Mesenchymal stem cell (in vitro differentiated cells and primary cell): ENCODE measurements at regions not wholly inside any gene's neighbourhood (a gene's known extent, or its start where the extent isn't known, plus 50 kb on each side); places are given as distances from the start of the nearest gene placed in this dataset.

ENCODE experiments used
- DNase-seq: peaks from one replicate; pipeline ENCODE4 v3.0.0-alpha.2; 2013
- H2AFZ ChIP-seq: one replicate; pipeline ENCODE4 v1.6.1; 2013; ENCODE audit warnings: low read depth, mild to moderate bottlenecking, control low read depth, inconsistent platforms, low read length, moderate library complexity
- H2AK5ac ChIP-seq: 2 replicates; pipeline ENCODE4 v1.6.1; 2013; ENCODE audit warnings: low read length, moderate library complexity, mild to moderate bottlenecking, inconsistent platforms; ENCODE audit not compliant: severe bottlenecking
- H2BK120ac ChIP-seq: one replicate; pipeline ENCODE4 v1.6.1; 2013; ENCODE audit warnings: low read depth, mild to moderate bottlenecking, inconsistent platforms, low read length, moderate library complexity
- H2BK12ac ChIP-seq, 2 experiments: one replicate each; pipeline ENCODE4 v1.6.1; 2013; ENCODE audit warnings: inconsistent platforms in 2 of 2, low read length in 2 of 2, mild to moderate bottlenecking in 2 of 2, moderate library complexity in 2 of 2, control low read depth in 1 of 2
- H2BK15ac ChIP-seq: one replicate; pipeline ENCODE4 v1.6.1; 2013; ENCODE audit warnings: mild to moderate bottlenecking, low read depth, inconsistent platforms; ENCODE audit not compliant: poor library complexity, severe bottlenecking
- H2BK5ac ChIP-seq: 2 replicates; pipeline ENCODE4 v1.6.1; 2013; ENCODE audit warnings: low read depth, mild to moderate bottlenecking, low read length, control low read depth, inconsistent platforms; ENCODE audit not compliant: poor library complexity, severe bottlenecking
- H3K14ac ChIP-seq, 2 experiments: one replicate each; pipeline ENCODE4 v1.6.1; 2013; ENCODE audit warnings: inconsistent platforms in 2 of 2, low read length in 2 of 2, control low read depth in 1 of 2, mild to moderate bottlenecking in 1 of 2, moderate library complexity in 1 of 2
- H3K18ac ChIP-seq, 2 experiments: one replicate each; pipeline ENCODE4 v1.6.1; 2013; ENCODE audit warnings: inconsistent platforms in 2 of 2, low read length in 2 of 2, control low read depth in 1 of 2, low read depth in 1 of 2, mild to moderate bottlenecking in 1 of 2
- H3K23ac ChIP-seq, 2 experiments: one replicate each; pipeline ENCODE4 v1.6.1; 2013; ENCODE audit warnings: inconsistent platforms in 2 of 2, low read length in 2 of 2, mild to moderate bottlenecking in 2 of 2, moderate library complexity in 2 of 2, control low read depth in 1 of 2
- H3K27ac ChIP-seq: 2 replicates; pipeline ENCODE4 v1.5.1; 2013; ENCODE audit warnings: mild to moderate bottlenecking, moderate library complexity, low read length, control low read depth, inconsistent platforms; ENCODE audit not compliant: poor library complexity, severe bottlenecking
- H3K27me3 ChIP-seq, 2 experiments: 2 replicates each; pipeline versions ENCODE4 v1.6.1 to v1.7.0; 2013; ENCODE audit warnings: low read length in 2 of 2, mild to moderate bottlenecking in 2 of 2, moderate library complexity in 2 of 2, control low read depth in 1 of 2, inconsistent platforms in 1 of 2; ENCODE audit not compliant: control insufficient read depth in 1 of 2, insufficient read depth in 1 of 2
- H3K36me3 ChIP-seq, 2 experiments: 2 replicates each; pipeline versions ENCODE4 v1.6.1 to v1.7.0; 2013; ENCODE audit warnings: low read length in 2 of 2, control low read depth in 1 of 2, inconsistent platforms in 1 of 2, low read depth in 1 of 2, mild to moderate bottlenecking in 1 of 2; ENCODE audit not compliant: insufficient read depth in 2 of 2, control insufficient read depth in 1 of 2
- H3K4ac ChIP-seq, 2 experiments: one replicate each; pipeline ENCODE4 v1.6.1; 2013; ENCODE audit warnings: inconsistent platforms in 2 of 2, low read length in 2 of 2, mild to moderate bottlenecking in 2 of 2, moderate library complexity in 2 of 2, control low read depth in 1 of 2, low read depth in 1 of 2
- H3K4me1 ChIP-seq: 2 replicates; pipeline ENCODE4 v1.6.1; 2013; ENCODE audit warnings: low read depth, low read length, control low read depth; ENCODE audit not compliant: control insufficient read depth, insufficient read depth
- H3K4me2 ChIP-seq: 2 replicates; pipeline ENCODE4 v1.6.1; 2013; ENCODE audit warnings: low read length, mild to moderate bottlenecking, inconsistent platforms; ENCODE audit not compliant: poor library complexity, severe bottlenecking
- H3K4me3 ChIP-seq, 2 experiments: 2 replicates each; pipeline versions ENCODE4 v1.5.1 to v1.7.0; 2013; ENCODE audit warnings: low read length in 2 of 2, mild to moderate bottlenecking in 2 of 2, control low read depth in 1 of 2, low read depth in 1 of 2; ENCODE audit not compliant: insufficient read depth in 1 of 2
- H3K79me1 ChIP-seq: replicated peaks from 2 replicates; pipeline ENCODE4 v1.6.1; 2013; ENCODE audit warnings: mild to moderate bottlenecking, control low read depth, low read length, inconsistent platforms; ENCODE audit not compliant: poor library complexity, severe bottlenecking
- H3K9ac ChIP-seq: 2 replicates; pipeline ENCODE4 v1.7.0; 2013; ENCODE audit warnings: mild to moderate bottlenecking, low read length, moderate library complexity
- H3K9me3 ChIP-seq: 2 replicates; pipeline ENCODE4 v1.7.0; 2013; ENCODE audit warnings: mild to moderate bottlenecking, low read length; ENCODE audit not compliant: control insufficient read depth
- H4K8ac ChIP-seq: one replicate; pipeline ENCODE4 v1.6.1; 2013; ENCODE audit warnings: inconsistent platforms, mild to moderate bottlenecking, low read length, moderate library complexity
- H4K91ac ChIP-seq: one replicate; pipeline ENCODE4 v1.6.1; 2013; ENCODE audit warnings: mild to moderate bottlenecking, low read length, inconsistent platforms
- WGBS: methylation state at CpG from one replicate; pipeline ENCODE4 v1.1.7; 2013; ENCODE audit warnings: mixed read lengths; 5-methylcytosine and 5-hydroxymethylcytosine counted together

DNA sequence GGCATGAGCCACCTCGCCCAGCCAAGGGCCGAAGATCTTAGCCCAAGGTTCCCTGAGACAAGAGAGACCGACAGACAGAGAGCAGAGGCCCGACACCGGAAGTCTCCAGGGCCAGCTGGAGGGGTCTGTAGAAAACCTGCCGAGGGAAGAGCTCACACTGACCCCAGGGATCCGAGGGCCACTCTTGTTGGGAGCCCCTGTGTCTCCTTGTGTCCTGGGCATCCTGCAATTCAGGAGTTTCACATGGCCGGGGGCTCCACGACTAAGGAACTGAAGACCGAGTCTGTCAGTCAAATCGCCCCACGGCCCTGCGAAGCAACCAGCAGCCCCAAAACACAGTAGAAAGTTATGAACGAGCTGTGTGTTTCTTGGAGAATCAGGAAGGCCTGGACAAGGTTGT lies 1482.0 kb downstream of the BRD1 start:
- H3K9ac ChIP-seq = no peak overlapping the region
- H2BK15ac ChIP-seq = no peak overlapping the region

DNA sequence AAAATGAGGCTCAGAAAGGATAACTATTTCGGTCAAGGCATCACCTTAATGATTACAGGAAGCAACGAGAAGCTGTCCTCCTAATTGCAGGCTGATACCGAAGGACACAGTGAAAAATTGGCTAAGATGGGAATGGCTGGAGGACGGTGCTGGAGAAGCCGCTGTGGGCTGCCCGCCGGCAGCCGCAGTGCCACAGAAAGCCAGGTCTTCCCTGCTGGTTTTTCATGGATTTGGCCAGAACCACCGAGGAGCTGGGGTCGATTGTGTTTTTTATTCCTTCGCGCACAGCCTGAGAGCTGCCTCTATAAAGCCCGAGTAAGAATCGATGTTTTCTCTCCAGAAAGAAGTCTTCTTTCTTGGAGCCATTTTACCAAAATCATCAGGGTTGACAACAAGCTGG lies 1484.2 kb downstream of the BRD1 start:
- H4K91ac ChIP-seq = no peak overlapping the region
- H3K9ac ChIP-seq = no peak overlapping the region
- no peak overlapping the region for H2AK5ac ChIP-seq
- H3K4ac ChIP-seq = no peak overlapping the region
- no peak overlapping the region for H3K14ac ChIP-seq
- H3K9me3 ChIP-seq = no peaks in the 10 kb centered on the region
- H3K18ac ChIP-seq = no peak overlapping the region
- H3K4me3 ChIP-seq = no peak overlapping the region
- H3K27me3 ChIP-seq = no peaks in the 10 kb centered on the region
- H4K8ac ChIP-seq = no peak overlapping the region
- H2BK120ac ChIP-seq = no peak overlapping the region
- H3K4me2 ChIP-seq = no peak overlapping the region
- H3K79me1 ChIP-seq = no peaks in the 10 kb centered on the region
- no peak overlapping the region for H2BK15ac ChIP-seq
- no peak overlapping the region for H3K27ac ChIP-seq
- H2BK12ac ChIP-seq = no peak overlapping the region
- peaks cover 1% of the 10 kb centered on the region for H3K4me1 ChIP-seq
- DNase-seq = no peak
- H3K23ac ChIP-seq = no peak overlapping the region
- no peaks in the 10 kb centered on the region for H3K36me3 ChIP-seq
- 82% methylated on average over 14 of the region's 14 CpGs for WGBS
- H2BK5ac ChIP-seq = no peak overlapping the region
- H2AFZ ChIP-seq = no peak overlapping the region

More for the DNA sequence above, 1482.0 kb downstream of the BRD1 start:
- H3K14ac ChIP-seq = no peak overlapping the region
- no peak for DNase-seq
- no peak overlapping the region for H2BK12ac ChIP-seq
- no peaks in the 10 kb centered on the region for H3K36me3 ChIP-seq
- no peak overlapping the region for H3K4me2 ChIP-seq
- H2AFZ ChIP-seq = no peak overlapping the region
- no peak overlapping the region for H2AK5ac ChIP-seq
- no peak overlapping the region for H3K4me3 ChIP-seq
- H3K23ac ChIP-seq = no peak overlapping the region
- H3K9me3 ChIP-seq = no peaks in the 10 kb centered on the region
- H3K4ac ChIP-seq = no peak overlapping the region
- H2BK120ac ChIP-seq = no peak overlapping the region
- H3K4me1 ChIP-seq = peaks cover 1% of the 10 kb centered on the region
- no peak overlapping the region for H4K91ac ChIP-seq
- H3K27ac ChIP-seq = no peak overlapping the region
- H3K18ac ChIP-seq = no peak overlapping the region
- no peak overlapping the region for H4K8ac ChIP-seq
- H3K27me3 ChIP-seq = no peaks in the 10 kb centered on the region
- H2BK5ac ChIP-seq = no peak overlapping the region
- 80% methylated on average over 14 of the region's 14 CpGs for WGBS
- no peaks in the 10 kb centered on the region for H3K79me1 ChIP-seq

DNA sequence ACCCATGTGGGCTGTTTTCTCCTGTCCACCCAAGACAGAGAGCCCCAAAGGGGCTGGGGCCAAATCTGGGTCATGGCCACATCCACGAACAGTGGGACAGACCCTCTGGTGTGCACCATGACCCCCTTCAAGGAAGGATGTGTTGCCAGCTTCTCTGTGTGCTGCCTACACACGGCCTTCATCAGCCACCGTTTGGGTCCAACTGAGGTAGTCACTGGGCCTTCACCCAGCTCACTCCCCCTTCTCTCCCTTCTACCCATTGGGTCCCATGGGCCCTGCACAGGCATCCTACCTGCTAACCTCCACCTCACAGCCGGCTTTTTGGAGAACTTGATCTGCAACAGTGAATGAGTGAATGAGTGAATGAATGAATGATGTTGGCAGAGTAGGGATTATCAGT lies 1484.9 kb downstream of the BRD1 start:
- H3K18ac ChIP-seq = no peak overlapping the region
- H3K27me3 ChIP-seq = no peaks in the 10 kb centered on the region
- no peak for DNase-seq
- H2AFZ ChIP-seq = no peak overlapping the region
- H3K4ac ChIP-seq = no peak overlapping the region
- WGBS = 78% methylated on average over 4 of the region's 4 CpGs
- no peak overlapping the region for H3K23ac ChIP-seq
- no peaks in the 10 kb centered on the region for H3K79me1 ChIP-seq
- H2BK5ac ChIP-seq = no peak overlapping the region
- H3K4me3 ChIP-seq = no peak overlapping the region
- H2BK12ac ChIP-seq = no peak overlapping the region
- no peak overlapping the region for H2BK120ac ChIP-seq
- no peak overlapping the region for H2AK5ac ChIP-seq
- no peak overlapping the region for H2BK15ac ChIP-seq
- no peak overlapping the region for H3K14ac ChIP-seq
- no peaks in the 10 kb centered on the region for H3K9me3 ChIP-seq
- no peak overlapping the region for H3K4me2 ChIP-seq
- peaks cover 1% of the 10 kb centered on the region for H3K4me1 ChIP-seq
- no peaks in the 10 kb centered on the region for H3K36me3 ChIP-seq
- H3K27ac ChIP-seq = no peak overlapping the region
- no peak overlapping the region for H3K9ac ChIP-seq
- H4K91ac ChIP-seq = no peak overlapping the region
- no peak overlapping the region for H4K8ac ChIP-seq

DNA sequence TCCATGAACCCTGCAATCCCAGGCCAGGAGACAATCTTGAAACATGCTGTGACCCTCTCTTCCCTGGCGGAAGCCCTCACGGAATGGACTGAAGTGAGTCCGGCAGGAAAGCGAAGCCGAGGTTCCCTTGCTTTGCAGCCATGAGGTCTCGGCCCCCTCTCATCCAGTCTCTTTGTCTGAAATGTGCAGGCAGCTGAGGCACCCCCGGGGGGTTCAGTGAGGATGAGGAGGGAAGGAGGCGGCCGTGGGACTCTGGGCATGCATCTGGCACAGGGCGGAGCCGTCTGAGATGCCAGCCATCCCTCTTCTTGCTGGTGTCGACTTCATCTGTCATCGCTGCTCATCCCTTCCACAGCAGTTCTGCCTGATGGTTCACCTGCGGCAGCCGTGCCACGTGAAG lies 1485.7 kb downstream of the BRD1 start:
- no peak overlapping the region for H2AFZ ChIP-seq
- 80% methylated on average over 16 of the region's 16 CpGs for WGBS
- H3K4ac ChIP-seq = no peak overlapping the region
- H3K4me1 ChIP-seq = peaks cover 1% of the 10 kb centered on the region
- H4K8ac ChIP-seq = no peak overlapping the region
- H3K9me3 ChIP-seq = no peaks in the 10 kb centered on the region
- no peak overlapping the region for H2BK12ac ChIP-seq
- no peak for DNase-seq
- no peak overlapping the region for H3K27ac ChIP-seq
- no peak overlapping the region for H3K14ac ChIP-seq
- H2BK15ac ChIP-seq = no peak overlapping the region
- H2BK5ac ChIP-seq = no peak overlapping the region
- no peak overlapping the region for H3K18ac ChIP-seq
- H3K36me3 ChIP-seq = no peaks in the 10 kb centered on the region
- H3K79me1 ChIP-seq = no peaks in the 10 kb centered on the region
- H3K4me3 ChIP-seq = no peak overlapping the region
- no peak overlapping the region for H3K4me2 ChIP-seq
- H3K27me3 ChIP-seq = no peaks in the 10 kb centered on the region
- H2AK5ac ChIP-seq = no peak overlapping the region
- H4K91ac ChIP-seq = no peak overlapping the region
- H3K9ac ChIP-seq = no peak overlapping the region
- no peak overlapping the region for H3K23ac ChIP-seq
- H2BK120ac ChIP-seq = no peak overlapping the region
